LNCAP (cell line): ENCODE measurements at regions not wholly inside any gene's neighbourhood (a gene's known extent, or its start where the extent isn't known, plus 50 kb on each side); places are given as distances from the start of the nearest gene placed in this dataset.

Source experiments
- TF ChIP-seq, protein P1 (sequence below): fragments of 450-650 bp; IDR thresholded peaks from 2 replicates; pipeline ENCODE4 v1.5.1; 2017; ENCODE audit warnings: mild to moderate bottlenecking

- TF ChIP-seq, protein P1, sequence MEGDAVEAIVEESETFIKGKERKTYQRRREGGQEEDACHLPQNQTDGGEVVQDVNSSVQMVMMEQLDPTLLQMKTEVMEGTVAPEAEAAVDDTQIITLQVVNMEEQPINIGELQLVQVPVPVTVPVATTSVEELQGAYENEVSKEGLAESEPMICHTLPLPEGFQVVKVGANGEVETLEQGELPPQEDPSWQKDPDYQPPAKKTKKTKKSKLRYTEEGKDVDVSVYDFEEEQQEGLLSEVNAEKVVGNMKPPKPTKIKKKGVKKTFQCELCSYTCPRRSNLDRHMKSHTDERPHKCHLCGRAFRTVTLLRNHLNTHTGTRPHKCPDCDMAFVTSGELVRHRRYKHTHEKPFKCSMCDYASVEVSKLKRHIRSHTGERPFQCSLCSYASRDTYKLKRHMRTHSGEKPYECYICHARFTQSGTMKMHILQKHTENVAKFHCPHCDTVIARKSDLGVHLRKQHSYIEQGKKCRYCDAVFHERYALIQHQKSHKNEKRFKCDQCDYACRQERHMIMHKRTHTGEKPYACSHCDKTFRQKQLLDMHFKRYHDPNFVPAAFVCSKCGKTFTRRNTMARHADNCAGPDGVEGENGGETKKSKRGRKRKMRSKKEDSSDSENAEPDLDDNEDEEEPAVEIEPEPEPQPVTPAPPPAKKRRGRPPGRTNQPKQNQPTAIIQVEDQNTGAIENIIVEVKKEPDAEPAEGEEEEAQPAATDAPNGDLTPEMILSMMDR, result no peak
These were observed 101.6 kb downstream of the TMEM47 start for GRCh38 chrX:34555481-34555880.

- TF ChIP-seq, protein P1, result no peak
These were observed 110.7 kb downstream of the TMEM47 start for GRCh38 chrX:34546366-34546765.

- TF ChIP-seq, protein P1, result no peak
These were observed 129.0 kb downstream of the TMEM47 start for GRCh38 chrX:34528081-34528480.

GRCh38 chrX:34521563-34521962 lies 135.5 kb downstream of the TMEM47 start:
- TF ChIP-seq, protein P1, result 0 out of 2 replicates have a peak, but pooled peaks have one; percentile 17

- TF ChIP-seq, protein P1, result no peak
These were observed 147.7 kb downstream of the TMEM47 start for GRCh38 chrX:34509394-34509793.

GRCh38 chrX:34503119-34503518 lies 154.0 kb downstream of the TMEM47 start:
- TF ChIP-seq, protein P1, result no peak

DNA sequence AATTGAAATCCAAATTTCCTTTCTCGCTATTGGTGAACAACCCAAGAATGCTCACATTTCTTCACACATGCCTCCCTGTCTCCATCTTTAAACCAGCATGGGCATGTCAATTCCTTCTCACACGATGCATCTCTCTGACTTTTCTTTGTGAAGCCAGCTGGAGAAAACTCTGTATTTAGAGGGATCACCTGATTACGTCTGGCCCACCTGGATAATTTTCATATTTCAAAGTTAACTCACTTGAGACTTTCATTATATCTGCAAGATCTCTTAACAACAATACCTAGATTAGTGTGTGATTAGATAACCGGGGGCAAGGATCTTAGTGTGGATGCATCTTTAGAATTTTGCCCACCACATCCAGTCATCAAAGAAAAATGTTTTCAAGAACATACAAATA lies 164.0 kb downstream of the TMEM47 start:
- TF ChIP-seq, protein P1, result no peak

DNA sequence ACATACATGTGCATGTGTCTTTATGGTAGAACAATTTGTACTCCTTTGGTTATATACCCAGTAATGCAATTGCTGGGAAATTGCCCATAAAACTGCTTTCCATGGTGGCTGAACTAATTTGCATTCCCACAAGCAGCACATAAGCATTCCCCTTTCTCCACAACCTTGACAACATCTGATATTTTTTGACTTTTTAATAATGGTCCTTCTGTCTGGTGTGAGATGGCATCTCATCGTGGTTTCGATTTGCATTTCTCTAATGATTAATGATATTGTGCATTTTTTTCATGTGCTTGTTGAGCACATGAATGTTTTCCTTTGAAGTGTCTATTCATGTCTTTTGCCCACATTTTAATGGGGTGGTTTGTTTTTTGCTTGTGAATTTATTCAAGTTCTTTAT lies 166.0 kb downstream of the TMEM47 start:
- TF ChIP-seq, protein P1, result no peak
